ENCODE measurements at regions not wholly inside any gene's neighbourhood (a gene's known extent, or its start where the extent isn't known, plus 50 kb on each side); places are given as distances from the start of the nearest gene placed in this dataset.

- H3K4me1 ChIP-seq (ENCODE audit: control insufficient read depth, insufficient read depth, low read length): no peaks in the 10 kb centered on the region
- ATAC-seq (ENCODE audit: low read depth): no peak
- H3K9me1 ChIP-seq (ENCODE audit: insufficient read depth, low read length): no peaks in the 10 kb centered on the region
- H3K9me3 ChIP-seq (ENCODE audit: control insufficient read depth, insufficient read depth, low read length): no peaks in the 10 kb centered on the region
- no peak overlapping the region for H4K5ac ChIP-seq (ENCODE audit: low read depth, low read length)
- no peak overlapping the region for H3K56ac ChIP-seq (ENCODE audit: extremely low read depth, insufficient read depth, low read length)
- H3K4ac ChIP-seq (ENCODE audit: low read depth, low read length): no peak overlapping the region
- no peaks in the 10 kb centered on the region for H4K20me1 ChIP-seq (ENCODE audit: insufficient read depth, low read length)
- intact Hi-C loops (cut with micrococcal nuclease) (no loop called here), dilution Hi-C loops (cut with HindIII; ENCODE audit: low sequenced_read_pairs, unreplicated experiment) (no loop called here), in situ Hi-C loops (cut with MboI; ENCODE audit: low sequenced_read_pairs) (no loop called here)
- H4K8ac ChIP-seq (ENCODE audit: low read depth in 2 of 2, low read length in 2 of 2): no peak overlapping the region
- TF ChIP-seq MXI1 (IDR thresholded peaks at IDR 0.05; ENCODE audit: borderline replicate concordance, low read depth, low read length) (no peak), CHD1 (IDR thresholded peaks at IDR 0.05; ENCODE audit: low read depth, low read length) (no peak), RCOR1 (IDR thresholded peaks at IDR 0.05; ENCODE audit: insufficient replicate concordance, low read length) (no peak), MAFK (IDR thresholded peaks at IDR 0.05; ENCODE audit: low read depth, low read length) (no peak), CEBPB (IDR thresholded peaks at IDR 0.05; ENCODE audit: low read depth, low read length) (no peak), USF2 (IDR thresholded peaks at IDR 0.05; ENCODE audit: low read depth, low read length) (no peak), POLR2A (IDR thresholded peaks at IDR 0.05; ENCODE audit: low read depth, low read length) (no peak)
- no peak overlapping the region for H2BK120ac ChIP-seq (ENCODE audit: low read depth, low read length)
- no peak overlapping the region for H3K23ac ChIP-seq (ENCODE audit: low read depth, low read length)
- no peak overlapping the region for H2BK15ac ChIP-seq (ENCODE audit: low read depth, low read length)
- H3K36me3 ChIP-seq (ENCODE audit: control insufficient read depth, insufficient read depth, low read length): no peaks in the 10 kb centered on the region
- WGBS, 2 experiments (ENCODE audit: extremely low coverage in 2 of 2, insufficient read length in 1 of 2): no CpG with 5 or more reads among the region's 3 CpGs
- H3K4me2 ChIP-seq (ENCODE audit: low read depth, low read length): no peak overlapping the region
- no peak overlapping the region for H2BK5ac ChIP-seq (ENCODE audit: low read depth, low read length, poor library complexity, severe bottlenecking)
- H3K79me1 ChIP-seq (ENCODE audit: low read depth in 1 of 2, low read length in 2 of 2): no peaks in the 10 kb centered on the region
- H3K18ac ChIP-seq (ENCODE audit: low read depth, low read length): no peak overlapping the region
- no peak overlapping the region for H2AK5ac ChIP-seq (ENCODE audit: low read depth, low read length)
- H3K27ac ChIP-seq (ENCODE audit: insufficient read depth, low read length): no peak overlapping the region
- CTCF ChIA-PET: no interaction called here
- no peak for DNase-seq
- no peak overlapping the region for H4K91ac ChIP-seq (ENCODE audit: insufficient read depth, low read depth, low read length)
- no peak overlapping the region for H3K14ac ChIP-seq (replicated peaks; ENCODE audit: low read depth, low read length)
- no peak overlapping the region for H3K4me3 ChIP-seq (ENCODE audit: insufficient read depth, low read depth, low read length)
- no peak overlapping the region for H2AK9ac ChIP-seq (replicated peaks; ENCODE audit: low read depth, low read length, poor library complexity)
- POLR2A ChIA-PET (ENCODE audit: unreplicated experiment): no interaction called here
- H2BK20ac ChIP-seq (ENCODE audit: low read depth, low read length): no peak overlapping the region
- no peak overlapping the region for H3K9ac ChIP-seq (ENCODE audit: low read depth, low read length)
- H2AFZ ChIP-seq (replicated peaks; ENCODE audit: low read length, poor library complexity): no peak overlapping the region
- BruUV-seq (replicated peaks): no TSS peak
- no peaks in the 10 kb centered on the region for H3K27me3 ChIP-seq (ENCODE audit: control insufficient read depth, insufficient read depth, low read length)
Measured at GRCh38 chr13:105276571-105276970, 1258.9 kb downstream of the EFNB2 start.

All from IMR-90 (cell line).